ENCODE measurements at regions not wholly inside any gene's neighbourhood (a gene's known extent, or its start where the extent isn't known, plus 50 kb on each side); places are given as distances from the start of the nearest gene placed in this dataset.

DNA sequence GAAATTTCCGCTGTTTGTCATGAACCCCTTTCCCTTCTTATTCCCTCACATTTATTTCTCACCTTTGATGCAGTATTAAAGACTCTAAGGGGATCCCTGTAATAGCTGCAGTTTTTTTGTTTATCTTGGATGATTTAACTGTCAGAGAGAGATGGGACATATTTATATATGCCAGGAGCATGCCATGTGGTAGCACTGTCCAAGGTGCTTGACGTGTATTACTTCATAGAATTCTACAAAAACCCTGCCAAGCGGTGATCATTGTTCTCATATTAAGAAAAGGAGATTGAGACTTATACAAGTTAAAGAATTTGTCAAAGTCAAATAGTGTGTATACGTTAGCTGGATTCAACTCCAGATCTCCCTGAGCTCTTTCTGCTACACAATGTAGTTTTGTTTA, 78.2 kb downstream of the SPRY1 start (continued):
- TF ChIP-seq, protein P1, sequence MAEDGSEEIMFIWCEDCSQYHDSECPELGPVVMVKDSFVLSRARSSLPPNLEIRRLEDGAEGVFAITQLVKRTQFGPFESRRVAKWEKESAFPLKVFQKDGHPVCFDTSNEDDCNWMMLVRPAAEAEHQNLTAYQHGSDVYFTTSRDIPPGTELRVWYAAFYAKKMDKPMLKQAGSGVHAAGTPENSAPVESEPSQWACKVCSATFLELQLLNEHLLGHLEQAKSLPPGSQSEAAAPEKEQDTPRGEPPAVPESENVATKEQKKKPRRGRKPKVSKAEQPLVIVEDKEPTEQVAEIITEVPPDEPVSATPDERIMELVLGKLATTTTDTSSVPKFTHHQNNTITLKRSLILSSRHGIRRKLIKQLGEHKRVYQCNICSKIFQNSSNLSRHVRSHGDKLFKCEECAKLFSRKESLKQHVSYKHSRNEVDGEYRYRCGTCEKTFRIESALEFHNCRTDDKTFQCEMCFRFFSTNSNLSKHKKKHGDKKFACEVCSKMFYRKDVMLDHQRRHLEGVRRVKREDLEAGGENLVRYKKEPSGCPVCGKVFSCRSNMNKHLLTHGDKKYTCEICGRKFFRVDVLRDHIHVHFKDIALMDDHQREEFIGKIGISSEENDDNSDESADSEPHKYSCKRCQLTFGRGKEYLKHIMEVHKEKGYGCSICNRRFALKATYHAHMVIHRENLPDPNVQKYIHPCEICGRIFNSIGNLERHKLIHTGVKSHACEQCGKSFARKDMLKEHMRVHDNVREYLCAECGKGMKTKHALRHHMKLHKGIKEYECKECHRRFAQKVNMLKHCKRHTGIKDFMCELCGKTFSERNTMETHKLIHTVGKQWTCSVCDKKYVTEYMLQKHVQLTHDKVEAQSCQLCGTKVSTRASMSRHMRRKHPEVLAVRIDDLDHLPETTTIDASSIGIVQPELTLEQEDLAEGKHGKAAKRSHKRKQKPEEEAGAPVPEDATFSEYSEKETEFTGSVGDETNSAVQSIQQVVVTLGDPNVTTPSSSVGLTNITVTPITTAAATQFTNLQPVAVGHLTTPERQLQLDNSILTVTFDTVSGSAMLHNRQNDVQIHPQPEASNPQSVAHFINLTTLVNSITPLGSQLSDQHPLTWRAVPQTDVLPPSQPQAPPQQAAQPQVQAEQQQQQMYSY (CRISPR knock-in tag; IDR thresholded peaks at IDR 0.05), result no peak
- TF ChIP-seq, protein P2, sequence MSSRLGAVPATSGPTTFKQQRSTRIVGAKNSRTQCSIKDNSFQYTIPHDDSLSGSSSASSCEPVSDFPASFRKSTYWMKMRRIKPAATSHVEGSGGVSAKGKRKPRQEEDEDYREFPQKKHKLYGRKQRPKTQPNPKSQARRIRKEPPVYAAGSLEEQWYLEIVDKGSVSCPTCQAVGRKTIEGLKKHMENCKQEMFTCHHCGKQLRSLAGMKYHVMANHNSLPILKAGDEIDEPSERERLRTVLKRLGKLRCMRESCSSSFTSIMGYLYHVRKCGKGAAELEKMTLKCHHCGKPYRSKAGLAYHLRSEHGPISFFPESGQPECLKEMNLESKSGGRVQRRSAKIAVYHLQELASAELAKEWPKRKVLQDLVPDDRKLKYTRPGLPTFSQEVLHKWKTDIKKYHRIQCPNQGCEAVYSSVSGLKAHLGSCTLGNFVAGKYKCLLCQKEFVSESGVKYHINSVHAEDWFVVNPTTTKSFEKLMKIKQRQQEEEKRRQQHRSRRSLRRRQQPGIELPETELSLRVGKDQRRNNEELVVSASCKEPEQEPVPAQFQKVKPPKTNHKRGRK (CRISPR knock-in tag; IDR thresholded peaks at IDR 0.05; ENCODE audit: borderline replicate concordance), result no peak
- TF ChIP-seq, protein P3, sequence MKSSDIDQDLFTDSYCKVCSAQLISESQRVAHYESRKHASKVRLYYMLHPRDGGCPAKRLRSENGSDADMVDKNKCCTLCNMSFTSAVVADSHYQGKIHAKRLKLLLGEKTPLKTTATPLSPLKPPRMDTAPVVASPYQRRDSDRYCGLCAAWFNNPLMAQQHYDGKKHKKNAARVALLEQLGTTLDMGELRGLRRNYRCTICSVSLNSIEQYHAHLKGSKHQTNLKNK (CRISPR knock-in tag; IDR thresholded peaks at IDR 0.05), result no peak
- no peak for TF ChIP-seq RORB (CRISPR knock-in tag; IDR thresholded peaks at IDR 0.05)
- TF ChIP-seq, protein P4, sequence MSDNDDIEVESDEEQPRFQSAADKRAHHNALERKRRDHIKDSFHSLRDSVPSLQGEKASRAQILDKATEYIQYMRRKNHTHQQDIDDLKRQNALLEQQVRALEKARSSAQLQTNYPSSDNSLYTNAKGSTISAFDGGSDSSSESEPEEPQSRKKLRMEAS (CRISPR knock-in tag; IDR thresholded peaks at IDR 0.05), result no peak
- TF ChIP-seq ZNF317 (CRISPR knock-in tag; IDR thresholded peaks at IDR 0.05; ENCODE audit: borderline replicate concordance, low read depth), result no peak
- TF ChIP-seq, protein P5, sequence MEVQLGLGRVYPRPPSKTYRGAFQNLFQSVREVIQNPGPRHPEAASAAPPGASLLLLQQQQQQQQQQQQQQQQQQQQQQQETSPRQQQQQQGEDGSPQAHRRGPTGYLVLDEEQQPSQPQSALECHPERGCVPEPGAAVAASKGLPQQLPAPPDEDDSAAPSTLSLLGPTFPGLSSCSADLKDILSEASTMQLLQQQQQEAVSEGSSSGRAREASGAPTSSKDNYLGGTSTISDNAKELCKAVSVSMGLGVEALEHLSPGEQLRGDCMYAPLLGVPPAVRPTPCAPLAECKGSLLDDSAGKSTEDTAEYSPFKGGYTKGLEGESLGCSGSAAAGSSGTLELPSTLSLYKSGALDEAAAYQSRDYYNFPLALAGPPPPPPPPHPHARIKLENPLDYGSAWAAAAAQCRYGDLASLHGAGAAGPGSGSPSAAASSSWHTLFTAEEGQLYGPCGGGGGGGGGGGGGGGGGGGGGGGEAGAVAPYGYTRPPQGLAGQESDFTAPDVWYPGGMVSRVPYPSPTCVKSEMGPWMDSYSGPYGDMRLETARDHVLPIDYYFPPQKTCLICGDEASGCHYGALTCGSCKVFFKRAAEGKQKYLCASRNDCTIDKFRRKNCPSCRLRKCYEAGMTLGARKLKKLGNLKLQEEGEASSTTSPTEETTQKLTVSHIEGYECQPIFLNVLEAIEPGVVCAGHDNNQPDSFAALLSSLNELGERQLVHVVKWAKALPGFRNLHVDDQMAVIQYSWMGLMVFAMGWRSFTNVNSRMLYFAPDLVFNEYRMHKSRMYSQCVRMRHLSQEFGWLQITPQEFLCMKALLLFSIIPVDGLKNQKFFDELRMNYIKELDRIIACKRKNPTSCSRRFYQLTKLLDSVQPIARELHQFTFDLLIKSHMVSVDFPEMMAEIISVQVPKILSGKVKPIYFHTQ (CRISPR knock-in tag; IDR thresholded peaks at IDR 0.05), result no peak
- TF ChIP-seq, protein P6, sequence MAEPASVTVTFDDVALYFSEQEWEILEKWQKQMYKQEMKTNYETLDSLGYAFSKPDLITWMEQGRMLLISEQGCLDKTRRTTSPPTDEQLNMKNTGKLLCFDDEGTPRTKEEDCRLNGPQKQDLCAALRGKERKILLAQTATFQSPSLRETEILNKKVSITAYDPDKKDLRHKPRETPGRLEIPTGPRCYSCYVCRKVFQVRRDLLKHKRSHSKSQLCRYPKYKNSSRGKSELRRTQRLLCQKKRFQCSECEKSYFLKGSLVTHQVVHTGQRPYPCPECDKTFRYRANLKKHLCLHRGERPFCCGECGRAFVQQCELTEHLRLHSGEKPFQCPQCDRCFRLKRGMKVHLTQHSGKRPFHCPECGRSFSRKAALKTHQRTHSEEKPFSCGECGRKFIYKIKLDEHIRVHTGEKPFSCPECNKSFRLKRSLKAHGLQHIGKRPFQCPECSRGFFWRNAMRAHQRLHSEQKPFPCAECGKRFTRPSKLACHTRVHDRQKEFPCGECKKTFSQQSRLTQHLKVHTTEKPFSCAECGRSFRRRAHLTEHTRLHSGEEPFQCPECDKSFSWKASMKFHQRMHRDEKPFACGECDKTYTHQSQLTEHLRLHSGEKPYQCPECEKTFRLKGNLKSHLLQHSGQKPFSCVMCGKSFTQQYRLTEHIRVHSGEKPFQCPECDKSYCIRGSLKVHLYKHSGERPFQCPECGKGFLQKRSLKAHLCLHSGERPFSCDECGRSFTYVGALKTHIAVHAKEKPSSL (CRISPR knock-in tag; conservative IDR thresholded peaks at IDR 0.05), result no peak
- no peak for TF ChIP-seq ZNF138 (CRISPR knock-in tag; conservative IDR thresholded peaks at IDR 0.05)
- TF ChIP-seq, protein P7, sequence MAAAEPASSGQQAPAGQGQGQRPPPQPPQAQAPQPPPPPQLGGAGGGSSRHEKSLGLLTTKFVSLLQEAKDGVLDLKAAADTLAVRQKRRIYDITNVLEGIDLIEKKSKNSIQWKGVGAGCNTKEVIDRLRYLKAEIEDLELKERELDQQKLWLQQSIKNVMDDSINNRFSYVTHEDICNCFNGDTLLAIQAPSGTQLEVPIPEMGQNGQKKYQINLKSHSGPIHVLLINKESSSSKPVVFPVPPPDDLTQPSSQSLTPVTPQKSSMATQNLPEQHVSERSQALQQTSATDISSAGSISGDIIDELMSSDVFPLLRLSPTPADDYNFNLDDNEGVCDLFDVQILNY (CRISPR knock-in tag; IDR thresholded peaks at IDR 0.05), result no peak
- no peak for TF ChIP-seq ETV6 (CRISPR knock-in tag; IDR thresholded peaks at IDR 0.05)
- TF ChIP-seq TCF7 (CRISPR knock-in tag; IDR thresholded peaks at IDR 0.05; ENCODE audit: low read depth), result no peak
- no peak for TF ChIP-seq JUN (CRISPR knock-in tag; IDR thresholded peaks at IDR 0.05)
- no peak for TF ChIP-seq ZBTB21 (CRISPR knock-in tag; IDR thresholded peaks at IDR 0.05; ENCODE audit: borderline replicate concordance)

DNA sequence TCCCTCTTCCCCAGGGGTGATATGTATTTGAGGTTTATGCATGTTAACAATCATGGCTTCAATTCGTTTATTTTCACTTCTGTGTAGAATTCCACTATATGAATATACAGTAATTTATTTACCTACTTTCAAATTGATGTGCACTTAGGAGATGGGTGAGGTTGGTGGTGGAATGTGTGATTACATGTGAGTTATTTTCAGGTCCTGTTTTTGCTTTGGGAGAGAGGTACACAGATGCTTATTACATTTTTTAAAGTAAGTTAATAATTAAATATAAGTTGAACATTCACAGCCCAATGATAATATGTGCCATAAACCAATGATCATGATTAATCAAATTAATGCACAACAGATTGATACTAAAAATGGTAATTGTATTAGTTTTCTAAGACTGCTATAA, 79.5 kb downstream of the SPRY1 start:
- peaks cover 25% of the 10 kb centered on the region for H3K4me1 Mint-ChIP-seq
- H3K4me3 Mint-ChIP-seq, result no peak overlapping the region
- no peaks in the 10 kb centered on the region for H3K36me3 Mint-ChIP-seq
- CTCF ChIA-PET, result no interaction called here
- no peak for ATAC-seq
- H3K27ac Mint-ChIP-seq, result no peak overlapping the region
- no peaks in the 10 kb centered on the region for H3K9me3 Mint-ChIP-seq
- H3K27me3 Mint-ChIP-seq (ENCODE audit: low read depth), result no peaks in the 10 kb centered on the region
- POLR2A ChIA-PET, result no interaction called here
- DNase-seq (ENCODE audit: low spot score), result no peak
- TF ChIP-seq ZNF423 (CRISPR knock-in tag; IDR thresholded peaks at IDR 0.05) (no peak), ELF4 (CRISPR knock-in tag; IDR thresholded peaks at IDR 0.05; ENCODE audit: low read depth) (no peak), NR3C1 (CRISPR knock-in tag; conservative IDR thresholded peaks at IDR 0.05; ENCODE audit: low read depth) (no peak), GABPB1 (CRISPR knock-in tag; IDR thresholded peaks at IDR 0.05) (no peak), TP53 (CRISPR knock-in tag; IDR thresholded peaks at IDR 0.05) (no peak)
- TF ChIP-seq, protein P4 (CRISPR knock-in tag; IDR thresholded peaks at IDR 0.05), result no peak
- TF ChIP-seq, protein P8, sequence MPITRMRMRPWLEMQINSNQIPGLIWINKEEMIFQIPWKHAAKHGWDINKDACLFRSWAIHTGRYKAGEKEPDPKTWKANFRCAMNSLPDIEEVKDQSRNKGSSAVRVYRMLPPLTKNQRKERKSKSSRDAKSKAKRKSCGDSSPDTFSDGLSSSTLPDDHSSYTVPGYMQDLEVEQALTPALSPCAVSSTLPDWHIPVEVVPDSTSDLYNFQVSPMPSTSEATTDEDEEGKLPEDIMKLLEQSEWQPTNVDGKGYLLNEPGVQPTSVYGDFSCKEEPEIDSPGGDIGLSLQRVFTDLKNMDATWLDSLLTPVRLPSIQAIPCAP (CRISPR knock-in tag; IDR thresholded peaks at IDR 0.05), result no peak
- TF ChIP-seq, protein P9, sequence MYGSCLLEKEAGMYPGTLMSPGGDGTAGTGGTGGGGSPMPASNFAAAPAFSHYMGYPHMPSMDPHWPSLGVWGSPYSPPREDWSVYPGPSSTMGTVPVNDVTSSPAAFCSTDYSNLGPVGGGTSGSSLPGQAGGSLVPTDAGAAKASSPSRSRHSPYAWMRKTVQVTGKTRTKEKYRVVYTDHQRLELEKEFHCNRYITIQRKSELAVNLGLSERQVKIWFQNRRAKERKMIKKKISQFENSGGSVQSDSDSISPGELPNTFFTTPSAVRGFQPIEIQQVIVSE (CRISPR knock-in tag; IDR thresholded peaks at IDR 0.05; ENCODE audit: borderline replicate concordance), result no peak
- TF ChIP-seq, protein P10, sequence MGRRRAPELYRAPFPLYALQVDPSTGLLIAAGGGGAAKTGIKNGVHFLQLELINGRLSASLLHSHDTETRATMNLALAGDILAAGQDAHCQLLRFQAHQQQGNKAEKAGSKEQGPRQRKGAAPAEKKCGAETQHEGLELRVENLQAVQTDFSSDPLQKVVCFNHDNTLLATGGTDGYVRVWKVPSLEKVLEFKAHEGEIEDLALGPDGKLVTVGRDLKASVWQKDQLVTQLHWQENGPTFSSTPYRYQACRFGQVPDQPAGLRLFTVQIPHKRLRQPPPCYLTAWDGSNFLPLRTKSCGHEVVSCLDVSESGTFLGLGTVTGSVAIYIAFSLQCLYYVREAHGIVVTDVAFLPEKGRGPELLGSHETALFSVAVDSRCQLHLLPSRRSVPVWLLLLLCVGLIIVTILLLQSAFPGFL (CRISPR knock-in tag; IDR thresholded peaks at IDR 0.05; ENCODE audit: borderline replicate concordance), result no peak

Measured in WTC11 (cell line).